ENCODE measurements at regions not wholly inside any gene's neighbourhood (a gene's known extent, or its start where the extent isn't known, plus 50 kb on each side); places are given as distances from the start of the nearest gene placed in this dataset.

DNA sequence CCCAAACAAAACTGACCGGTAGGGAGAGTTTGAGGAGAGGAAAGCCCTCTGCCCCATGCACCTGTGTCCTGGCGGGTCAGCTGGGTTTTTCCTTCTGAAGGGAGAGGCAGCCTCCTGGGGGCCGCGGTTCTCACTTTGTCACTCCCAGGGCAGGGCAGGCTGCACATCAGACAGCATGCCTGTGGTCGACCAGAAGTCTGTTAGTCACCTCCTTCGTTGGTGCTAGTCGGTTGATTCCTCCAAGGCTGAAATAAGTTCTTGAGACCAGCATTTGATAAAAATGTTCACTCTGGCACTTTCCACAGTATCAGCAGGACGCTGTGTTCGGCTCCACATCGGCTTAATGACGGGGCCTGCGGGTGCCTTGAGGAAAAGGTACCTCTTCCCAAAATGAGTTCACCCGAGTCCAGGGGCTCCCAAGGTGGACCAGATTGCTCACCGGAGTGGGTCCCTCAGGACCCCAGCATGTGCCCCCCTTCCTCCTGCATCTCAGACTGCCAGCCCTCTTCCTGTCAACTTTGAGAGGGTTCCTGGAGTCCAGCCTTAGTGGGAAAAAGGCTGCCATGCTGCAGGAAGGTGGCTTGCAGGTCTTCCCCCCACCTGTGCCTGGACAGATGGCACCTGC is 373.7 kb upstream of the B3GAT1 start:
- H3K79me2 ChIP-seq (ENCODE audit: low read length), result no peaks in the 10 kb centered on the region
- H3K27ac ChIP-seq (ENCODE audit: low read length), result no peak overlapping the region
- H3K9me3 ChIP-seq (ENCODE audit: low read length), result no peaks in the 10 kb centered on the region
- no peak overlapping the region for H3K9ac ChIP-seq (ENCODE audit: low read length)
- no peaks in the 10 kb centered on the region for H3K27me3 ChIP-seq (ENCODE audit: low read length)
- no peaks in the 10 kb centered on the region for H3K9me2 ChIP-seq (replicated peaks; ENCODE audit: insufficient read depth, low read length)
- H3K4me1 ChIP-seq (ENCODE audit: low read length), result no peaks in the 10 kb centered on the region
- H3K4me3 ChIP-seq (ENCODE audit: low read length), result no peak overlapping the region
- no peaks in the 10 kb centered on the region for H4K20me1 ChIP-seq (ENCODE audit: insufficient read depth, low read depth, low read length)
- H2AFZ ChIP-seq (ENCODE audit: low read length), result no peak overlapping the region
- no peaks in the 10 kb centered on the region for H3K36me3 ChIP-seq (ENCODE audit: insufficient read depth, low read length)
- no peak overlapping the region for H3K4me2 ChIP-seq (ENCODE audit: low read depth, low read length, poor library complexity, severe bottlenecking)
- DNase-seq, result no peak

DNA sequence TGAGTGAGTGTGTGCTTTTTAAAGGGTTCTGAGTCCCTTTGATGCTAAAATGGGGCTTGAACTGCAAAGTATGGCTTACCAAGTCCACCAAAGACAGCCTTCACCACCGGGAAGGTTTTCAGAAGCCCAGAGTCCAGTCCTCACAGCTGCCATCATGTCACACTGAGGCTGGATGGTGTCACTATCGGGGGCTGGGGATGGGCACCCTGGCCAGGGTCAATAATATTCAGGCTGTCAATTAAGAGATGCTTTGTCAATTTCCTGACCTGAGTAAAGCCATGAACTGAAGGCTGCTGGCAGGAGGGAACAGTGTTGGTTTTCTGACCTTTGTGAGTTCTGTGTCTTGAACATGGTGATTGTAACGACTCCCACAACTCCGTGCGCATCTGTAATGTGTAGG is 373.0 kb upstream of the B3GAT1 start:
- H3K27ac ChIP-seq (ENCODE audit: low read length), result no peak overlapping the region
- H3K27me3 ChIP-seq (ENCODE audit: low read length), result no peaks in the 10 kb centered on the region
- no peaks in the 10 kb centered on the region for H3K36me3 ChIP-seq (ENCODE audit: insufficient read depth, low read length)
- H3K9ac ChIP-seq (ENCODE audit: low read length), result no peak overlapping the region
- H3K4me2 ChIP-seq (ENCODE audit: low read depth, low read length, poor library complexity, severe bottlenecking), result no peak overlapping the region
- H3K9me3 ChIP-seq (ENCODE audit: low read length), result no peaks in the 10 kb centered on the region
- no peaks in the 10 kb centered on the region for H4K20me1 ChIP-seq (ENCODE audit: insufficient read depth, low read depth, low read length)
- H3K79me2 ChIP-seq (ENCODE audit: low read length), result no peaks in the 10 kb centered on the region
- DNase-seq, result no peak
- H3K4me3 ChIP-seq (ENCODE audit: low read length), result no peak overlapping the region
- no peaks in the 10 kb centered on the region for H3K4me1 ChIP-seq (ENCODE audit: low read length)
- no peaks in the 10 kb centered on the region for H3K9me2 ChIP-seq (replicated peaks; ENCODE audit: insufficient read depth, low read length)
- no peak overlapping the region for H2AFZ ChIP-seq (ENCODE audit: low read length)

DNA sequence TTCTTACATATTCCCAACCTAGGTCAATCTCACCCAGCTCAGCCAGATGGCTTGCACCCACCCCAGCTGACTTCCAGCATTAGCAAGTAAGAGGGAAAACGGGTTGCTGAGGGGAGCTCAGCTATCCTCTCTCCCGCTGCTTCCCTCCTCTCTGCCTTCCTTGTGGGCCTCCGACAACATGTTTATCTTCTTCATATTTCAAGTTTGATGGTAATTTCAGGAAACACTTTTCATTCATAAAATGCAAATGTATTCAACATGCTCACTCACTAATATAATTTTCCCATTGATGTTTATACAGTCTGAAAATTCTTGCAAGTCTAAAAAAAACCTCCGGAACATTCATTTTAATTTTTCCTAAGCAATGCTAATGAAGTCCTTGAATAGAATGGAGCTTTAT is 372.5 kb upstream of the B3GAT1 start:
- H3K9ac ChIP-seq (ENCODE audit: low read length), result no peak overlapping the region
- H3K36me3 ChIP-seq (ENCODE audit: insufficient read depth, low read length), result no peaks in the 10 kb centered on the region
- H3K27ac ChIP-seq (ENCODE audit: low read length), result no peak overlapping the region
- H3K9me3 ChIP-seq (ENCODE audit: low read length), result no peaks in the 10 kb centered on the region
- H2AFZ ChIP-seq (ENCODE audit: low read length), result no peak overlapping the region
- no peak for DNase-seq
- no peaks in the 10 kb centered on the region for H3K27me3 ChIP-seq (ENCODE audit: low read length)
- H3K4me1 ChIP-seq (ENCODE audit: low read length), result no peaks in the 10 kb centered on the region
- H3K79me2 ChIP-seq (ENCODE audit: low read length), result no peaks in the 10 kb centered on the region
- no peak overlapping the region for H3K4me2 ChIP-seq (ENCODE audit: low read depth, low read length, poor library complexity, severe bottlenecking)
- H3K4me3 ChIP-seq (ENCODE audit: low read length), result no peak overlapping the region
- no peaks in the 10 kb centered on the region for H3K9me2 ChIP-seq (replicated peaks; ENCODE audit: insufficient read depth, low read length)
- no peaks in the 10 kb centered on the region for H4K20me1 ChIP-seq (ENCODE audit: insufficient read depth, low read depth, low read length)

DNA sequence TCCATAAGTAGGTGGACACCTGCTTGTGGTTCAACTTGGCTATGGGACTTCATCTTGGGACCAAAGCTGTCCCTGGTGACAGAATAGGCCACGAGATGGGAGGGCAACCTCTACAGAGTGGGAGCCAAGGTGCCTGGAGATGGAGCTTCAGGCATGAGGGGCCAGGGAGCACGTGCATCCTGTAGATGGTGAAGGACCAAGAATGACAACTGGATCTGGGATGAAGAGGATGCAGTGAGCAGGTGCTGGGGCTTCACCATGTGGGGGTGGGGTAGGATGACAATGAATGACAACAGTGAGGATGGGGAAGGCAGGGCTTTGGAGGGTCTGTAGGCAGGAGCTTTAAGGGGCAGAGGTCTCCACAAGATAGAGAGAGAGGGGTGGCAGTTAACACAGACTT is 372.0 kb upstream of the B3GAT1 start:
- Histone ChIP-seq H3K9ac (ENCODE audit: low read length) (no peak overlapping the region), H3K9me3 (ENCODE audit: low read length) (no peaks in the 10 kb centered on the region)

DNA sequence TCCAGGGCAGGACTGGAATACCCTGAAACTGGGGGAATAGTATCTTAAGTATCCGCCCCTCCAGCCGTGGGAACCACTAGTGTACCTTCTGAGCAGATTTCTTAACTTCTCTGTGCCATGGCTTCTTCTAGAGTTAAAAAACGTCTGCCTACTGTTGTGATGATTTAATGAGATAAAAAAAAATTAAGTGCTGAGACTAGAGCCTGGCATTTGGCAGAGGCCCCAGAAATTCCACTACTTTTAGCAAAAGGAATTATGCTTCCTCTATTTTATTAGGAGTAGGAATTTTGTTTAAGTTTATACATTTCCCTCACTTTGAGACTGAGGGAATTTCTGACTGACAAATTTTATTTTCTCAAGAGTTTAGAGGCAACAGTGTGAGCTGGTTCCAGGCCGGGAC is 371.2 kb upstream of the B3GAT1 start:
- no peaks in the 10 kb centered on the region for H4K20me1 ChIP-seq (ENCODE audit: insufficient read depth, low read depth, low read length)
- no peak overlapping the region for H3K9ac ChIP-seq (ENCODE audit: low read length)
- no peak overlapping the region for H2AFZ ChIP-seq (ENCODE audit: low read length)
- no peak overlapping the region for H3K27ac ChIP-seq (ENCODE audit: low read length)
- H3K79me2 ChIP-seq (ENCODE audit: low read length), result no peaks in the 10 kb centered on the region
- no peaks in the 10 kb centered on the region for H3K9me2 ChIP-seq (replicated peaks; ENCODE audit: insufficient read depth, low read length)
- no peaks in the 10 kb centered on the region for H3K4me1 ChIP-seq (ENCODE audit: low read length)
- H3K9me3 ChIP-seq (ENCODE audit: low read length), result no peaks in the 10 kb centered on the region
- H3K27me3 ChIP-seq (ENCODE audit: low read length), result no peaks in the 10 kb centered on the region
- H3K4me2 ChIP-seq (ENCODE audit: low read depth, low read length, poor library complexity, severe bottlenecking), result no peak overlapping the region
- no peak for DNase-seq
- no peak overlapping the region for H3K4me3 ChIP-seq (ENCODE audit: low read length)
- no peaks in the 10 kb centered on the region for H3K36me3 ChIP-seq (ENCODE audit: insufficient read depth, low read length)

More for the DNA sequence above, 372.0 kb upstream of the B3GAT1 start:
- Histone ChIP-seq H3K79me2 (ENCODE audit: low read length) (no peaks in the 10 kb centered on the region), H3K4me3 (ENCODE audit: low read length) (no peak overlapping the region), H2AFZ (ENCODE audit: low read length) (no peak overlapping the region), H3K27me3 (ENCODE audit: low read length) (no peaks in the 10 kb centered on the region), H3K36me3 (ENCODE audit: insufficient read depth, low read length) (no peaks in the 10 kb centered on the region), H3K4me1 (ENCODE audit: low read length) (no peaks in the 10 kb centered on the region), H3K4me2 (ENCODE audit: low read depth, low read length, poor library complexity, severe bottlenecking) (no peak overlapping the region), H4K20me1 (ENCODE audit: insufficient read depth, low read depth, low read length) (no peaks in the 10 kb centered on the region), H3K9me2 (replicated peaks; ENCODE audit: insufficient read depth, low read length) (no peaks in the 10 kb centered on the region), H3K27ac (ENCODE audit: low read length) (no peak overlapping the region)
- DNase-seq, result no peak

DNA sequence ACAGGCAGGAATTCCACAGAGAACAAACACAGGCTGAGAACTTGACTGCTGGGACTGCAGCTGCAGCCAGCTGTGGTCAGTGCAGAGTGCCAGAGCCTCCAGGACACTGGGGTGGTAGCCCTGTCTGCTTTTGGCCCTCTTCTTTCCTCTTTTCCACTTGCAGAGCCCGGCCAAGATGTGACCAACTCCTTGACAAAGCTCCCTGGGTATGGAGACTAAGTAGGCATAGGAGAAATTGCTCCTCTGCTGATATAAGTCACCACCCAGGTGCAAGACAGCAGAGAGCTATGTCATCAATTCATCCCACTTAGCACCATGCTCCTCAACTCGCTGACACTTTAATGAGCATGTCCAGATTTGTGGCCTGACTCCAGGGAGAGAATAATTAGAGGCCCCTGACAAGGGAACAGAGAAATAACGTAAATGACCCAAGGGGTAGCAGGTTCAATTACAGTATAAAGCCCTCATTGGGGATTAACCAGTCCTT is 369.4 kb upstream of the B3GAT1 start:
- no peak for DNase-seq
- no peaks in the 10 kb centered on the region for H3K79me2 ChIP-seq (ENCODE audit: low read length)
- H4K20me1 ChIP-seq (ENCODE audit: insufficient read depth, low read depth, low read length), result no peaks in the 10 kb centered on the region
- no peaks in the 10 kb centered on the region for H3K27me3 ChIP-seq (ENCODE audit: low read length)
- H3K4me1 ChIP-seq (ENCODE audit: low read length), result no peaks in the 10 kb centered on the region
- H3K9me3 ChIP-seq (ENCODE audit: low read length), result no peaks in the 10 kb centered on the region
- no peak overlapping the region for H3K27ac ChIP-seq (ENCODE audit: low read length)
- H3K9ac ChIP-seq (ENCODE audit: low read length), result no peak overlapping the region
- H3K4me2 ChIP-seq (ENCODE audit: low read depth, low read length, poor library complexity, severe bottlenecking), result no peak overlapping the region
- H3K9me2 ChIP-seq (replicated peaks; ENCODE audit: insufficient read depth, low read length), result no peaks in the 10 kb centered on the region
- no peak overlapping the region for H3K4me3 ChIP-seq (ENCODE audit: low read length)
- no peak overlapping the region for H2AFZ ChIP-seq (ENCODE audit: low read length)
- H3K36me3 ChIP-seq (ENCODE audit: insufficient read depth, low read length), result no peaks in the 10 kb centered on the region

DNA sequence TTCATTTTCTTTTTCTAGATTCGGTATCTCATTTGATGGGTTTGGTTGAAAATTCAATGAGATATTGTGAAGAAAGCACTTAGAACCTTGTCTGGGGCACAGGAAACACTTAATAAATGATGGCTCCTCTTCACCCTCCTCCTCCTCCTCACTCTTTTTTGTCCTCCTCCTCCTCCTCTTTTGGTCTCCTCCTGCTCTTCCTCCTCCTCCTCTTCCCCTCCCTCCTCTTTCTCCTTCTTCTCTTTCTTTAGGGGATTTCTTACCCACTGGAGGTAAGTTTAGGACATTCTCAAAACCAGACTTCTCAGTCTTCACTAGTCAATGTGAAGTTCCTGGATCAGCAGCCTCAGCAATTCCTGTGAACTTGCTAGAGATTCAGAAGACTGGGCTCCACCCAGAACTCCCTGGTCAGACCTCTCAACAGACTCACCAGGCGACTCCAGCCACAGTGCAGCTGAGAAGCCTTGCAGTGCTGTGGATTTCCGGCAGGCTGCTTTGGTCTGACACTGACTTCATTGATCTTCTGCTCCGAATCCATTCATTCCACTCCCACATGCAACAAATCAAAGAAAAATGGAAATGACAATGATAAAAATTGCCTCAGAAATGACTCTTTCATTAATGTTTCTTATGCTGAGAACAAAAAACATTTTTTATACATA is 368.6 kb upstream of the B3GAT1 start:
- Histone ChIP-seq H3K9me3 (ENCODE audit: low read length) (no peaks in the 10 kb centered on the region), H4K20me1 (ENCODE audit: insufficient read depth, low read depth, low read length) (no peaks in the 10 kb centered on the region), H3K4me1 (ENCODE audit: low read length) (no peaks in the 10 kb centered on the region), H3K9ac (ENCODE audit: low read length) (no peak overlapping the region), H3K4me3 (ENCODE audit: low read length) (no peak overlapping the region), H3K27ac (ENCODE audit: low read length) (no peak overlapping the region), H3K79me2 (ENCODE audit: low read length) (no peaks in the 10 kb centered on the region), H3K36me3 (ENCODE audit: insufficient read depth, low read length) (no peaks in the 10 kb centered on the region), H3K9me2 (replicated peaks; ENCODE audit: insufficient read depth, low read length) (no peaks in the 10 kb centered on the region), H3K4me2 (ENCODE audit: low read depth, low read length, poor library complexity, severe bottlenecking) (no peak overlapping the region), H2AFZ (ENCODE audit: low read length) (no peak overlapping the region), H3K27me3 (ENCODE audit: low read length) (no peaks in the 10 kb centered on the region)
- DNase-seq, result no peak

DNA sequence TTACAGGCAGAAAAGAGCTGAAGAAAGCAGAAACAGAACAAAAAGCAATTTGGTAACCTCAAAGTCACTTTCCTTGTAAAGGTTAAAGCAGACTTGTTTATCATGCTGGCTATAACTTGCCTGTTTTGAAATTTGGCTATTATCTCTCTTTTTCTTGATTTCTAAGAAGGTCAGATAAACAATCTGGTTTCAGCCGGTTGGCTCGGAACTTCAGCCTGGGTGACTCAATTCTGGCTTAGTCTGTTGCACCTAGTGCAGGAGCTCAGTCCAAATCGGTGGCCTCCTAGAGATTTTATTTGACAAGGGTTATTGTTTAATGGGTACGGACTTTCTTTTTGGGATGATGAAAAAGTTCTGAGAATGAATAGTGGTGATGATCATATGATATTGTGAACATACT is 367.1 kb upstream of the B3GAT1 start:
- Histone ChIP-seq H4K20me1 (ENCODE audit: insufficient read depth, low read depth, low read length) (no peaks in the 10 kb centered on the region), H3K4me2 (ENCODE audit: low read depth, low read length, poor library complexity, severe bottlenecking) (no peak overlapping the region), H3K4me1 (ENCODE audit: low read length) (no peaks in the 10 kb centered on the region), H3K9me3 (ENCODE audit: low read length) (no peaks in the 10 kb centered on the region), H3K79me2 (ENCODE audit: low read length) (no peaks in the 10 kb centered on the region), H3K36me3 (ENCODE audit: insufficient read depth, low read length) (no peaks in the 10 kb centered on the region), H3K4me3 (ENCODE audit: low read length) (no peak overlapping the region), H2AFZ (ENCODE audit: low read length) (no peak overlapping the region), H3K27me3 (ENCODE audit: low read length) (no peaks in the 10 kb centered on the region), H3K27ac (ENCODE audit: low read length) (no peak overlapping the region), H3K9ac (ENCODE audit: low read length) (no peak overlapping the region), H3K9me2 (replicated peaks; ENCODE audit: insufficient read depth, low read length) (no peaks in the 10 kb centered on the region)
- no peak for DNase-seq

All from Karpas-422 (cell line).